HG02571 (cell line): ENCODE measurements at regions not wholly inside any gene's neighbourhood (a gene's known extent, or its start where the extent isn't known, plus 50 kb on each side); places are given as distances from the start of the nearest gene placed in this dataset.

Experiments used
- ATAC-seq: cut with Tn5 transposase; IDR thresholded peaks from one replicate; pipeline ENCODE4 v1.9.1; 2021; ENCODE audit warnings: mild to moderate bottlenecking, moderate library complexity; ENCODE audit not compliant: unreplicated experiment

GRCh38 chr10:111705021-111705420, 478.5 kb downstream of the GPAM start:
- no peak for ATAC-seq

DNA sequence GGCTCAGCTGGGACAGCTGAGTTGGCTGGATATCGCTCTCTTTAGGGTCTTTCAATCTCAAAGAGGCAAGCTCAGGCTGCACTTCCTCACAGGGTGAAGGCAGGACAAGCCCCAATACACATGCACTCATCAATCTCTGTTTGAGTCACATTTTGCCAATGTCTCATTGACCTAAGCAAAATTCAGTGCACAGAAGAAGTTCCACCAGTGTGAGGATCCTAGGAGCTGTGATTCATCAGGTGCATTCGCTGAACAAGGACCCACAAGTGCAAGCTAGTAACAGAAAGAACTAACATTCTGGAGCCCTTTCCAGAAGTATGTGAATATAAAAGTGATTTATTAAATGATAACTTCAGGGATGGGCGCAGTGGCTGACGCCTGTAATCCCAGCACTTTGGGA, 477.2 kb downstream of the GPAM start:
- no peak for ATAC-seq

GRCh38 chr10:111707076-111707475, 476.5 kb downstream of the GPAM start:
- no peak for ATAC-seq

GRCh38 chr10:111709603-111710002, 474.0 kb downstream of the GPAM start:
- ATAC-seq, result no peak

GRCh38 chr10:111716032-111716431, 467.5 kb downstream of the GPAM start:
- ATAC-seq, result no peak

DNA sequence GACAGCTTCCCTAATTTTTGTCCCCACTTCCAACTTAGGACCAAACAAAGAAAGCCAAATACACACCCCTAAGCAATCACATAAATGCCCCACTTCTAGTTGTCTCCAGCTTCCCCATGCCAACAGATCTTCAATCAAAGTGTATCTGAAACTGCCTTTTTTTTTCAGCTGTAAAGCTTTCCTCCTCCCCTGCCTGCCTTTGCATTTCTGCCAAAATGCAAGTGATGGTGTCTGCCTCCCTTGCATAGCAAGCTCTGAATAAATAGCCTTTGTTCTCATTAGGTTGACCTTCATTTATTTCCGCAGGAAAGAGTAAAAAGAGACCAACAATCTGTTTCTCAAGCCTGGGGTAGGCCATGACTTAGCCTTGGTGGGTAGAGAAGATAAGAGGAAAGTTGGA, 459.4 kb downstream of the GPAM start:
- no peak for ATAC-seq

- no peak for ATAC-seq
These were observed 458.5 kb downstream of the GPAM start for GRCh38 chr10:111725050-111725449.

GRCh38 chr10:111732166-111732785, 451.3 kb downstream of the GPAM start:
- no peak for ATAC-seq

- ATAC-seq, result no peak
These were observed 444.3 kb downstream of the GPAM start for GRCh38 chr10:111739125-111739873.

- no peak for ATAC-seq
These were observed 443.8 kb downstream of the GPAM start for GRCh38 chr10:111739874-111740139.

DNA sequence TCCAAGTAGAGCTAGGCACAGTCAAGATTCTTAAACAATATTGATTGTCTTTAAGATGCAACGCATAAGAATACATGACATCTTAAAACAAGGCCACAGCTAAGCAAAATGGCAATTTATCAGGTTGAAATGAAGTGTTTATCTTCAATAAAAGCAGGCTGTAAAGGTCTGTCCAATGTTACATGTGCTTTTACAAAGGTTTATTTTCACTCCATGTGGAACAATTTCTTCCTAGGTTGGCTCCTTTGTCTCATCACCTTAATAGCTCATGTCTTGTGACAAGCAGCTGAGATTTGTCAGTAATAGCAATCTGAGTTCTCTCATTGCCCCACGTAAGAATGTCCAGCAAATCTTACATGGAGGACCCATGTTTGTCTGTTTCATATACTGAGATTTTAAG, 437.6 kb downstream of the GPAM start:
- no peak for ATAC-seq

DNA sequence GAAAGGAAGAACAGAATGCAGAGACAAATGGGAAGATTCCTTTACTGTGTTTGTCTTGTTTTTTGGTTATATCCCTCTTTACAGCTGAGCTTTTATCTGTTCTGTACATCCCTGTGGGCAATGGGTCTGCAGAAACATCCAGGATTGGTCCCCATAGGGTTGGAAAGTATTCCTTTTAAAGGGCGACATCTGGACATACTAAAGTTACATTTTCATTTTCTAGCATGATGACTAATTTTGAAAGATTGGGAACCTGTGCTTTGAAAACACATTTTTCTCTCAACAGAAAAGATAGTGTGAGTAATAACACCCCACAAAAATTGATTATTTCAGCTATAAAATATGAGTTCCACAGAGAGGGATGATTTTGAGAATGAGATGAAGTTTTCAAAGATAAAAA, 435.8 kb downstream of the GPAM start:
- no peak for ATAC-seq

DNA sequence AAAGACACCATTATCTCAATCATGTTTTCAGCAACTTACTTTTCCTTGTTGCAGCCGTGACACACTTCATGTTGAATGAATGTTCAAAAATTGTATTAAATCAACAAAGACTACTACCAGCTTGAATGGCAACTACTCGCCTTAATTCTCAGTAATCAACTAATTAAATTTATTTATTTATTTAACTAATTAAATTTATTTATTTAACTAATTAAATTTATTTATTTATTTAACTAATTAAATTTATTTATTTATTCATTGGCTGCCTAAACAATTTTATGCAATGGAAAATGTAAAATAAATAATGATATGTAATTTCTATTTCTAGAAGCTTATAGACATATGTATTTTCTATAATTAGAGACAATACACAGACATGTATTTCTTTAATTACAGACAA, 435.4 kb downstream of the GPAM start:
- ATAC-seq, result no peak

- ATAC-seq, result no peak
These were observed 433.3 kb downstream of the GPAM start for GRCh38 chr10:111750165-111750849.

GRCh38 chr10:111756217-111757061, 427.1 kb downstream of the GPAM start:
- peak; percentile 59 for ATAC-seq

GRCh38 chr10:111758593-111758992, 425.0 kb downstream of the GPAM start:
- no peak for ATAC-seq

GRCh38 chr10:111762114-111762513, 421.5 kb downstream of the GPAM start:
- no peak for ATAC-seq

DNA sequence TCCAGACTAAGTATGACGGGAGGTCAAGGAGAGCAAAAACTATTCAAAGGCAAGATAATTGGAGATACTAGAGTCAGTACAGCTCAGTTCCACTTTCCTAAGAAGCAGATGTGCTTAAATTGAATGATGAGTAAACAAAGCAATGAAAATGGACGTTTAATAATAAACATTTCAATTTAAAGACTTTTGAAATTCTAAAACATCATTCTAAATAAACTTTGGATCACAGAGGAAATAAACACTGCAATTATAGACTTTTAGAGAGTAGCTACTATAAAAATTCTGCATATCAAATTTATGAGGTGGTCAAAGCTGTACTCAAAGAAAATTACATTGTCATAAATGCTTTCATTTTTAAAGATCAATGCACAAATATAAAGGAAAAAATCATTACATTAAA, 418.3 kb downstream of the GPAM start:
- ATAC-seq, result no peak

- no peak for ATAC-seq
These were observed 417.1 kb downstream of the GPAM start for GRCh38 chr10:111766464-111766863.

- no peak for ATAC-seq
These were observed 415.9 kb downstream of the GPAM start for GRCh38 chr10:111767661-111768060.

- ATAC-seq, result no peak
These were observed 409.6 kb downstream of the GPAM start for GRCh38 chr10:111773950-111774349.
